NCI-H1105 (cell line): ENCODE measurements at regions not wholly inside any gene's neighbourhood (a gene's known extent, or its start where the extent isn't known, plus 50 kb on each side); places are given as distances from the start of the nearest gene placed in this dataset.

Source experiments
- DNase-seq: peaks from one replicate; lab custom pipeline; 2025; lab: John Stamatoyannopoulos, UW

- no peak for DNase-seq
These were observed 355.0 kb downstream of the RAB28 start for GRCh38 chr4:13129095-13129494.

- DNase-seq, result no peak
These were observed 356.9 kb downstream of the RAB28 start for GRCh38 chr4:13126976-13127910.

GRCh38 chr4:13118633-13119032 lies 365.5 kb downstream of the RAB28 start:
- no peak for DNase-seq

GRCh38 chr4:13117185-13117584 lies 367.0 kb downstream of the RAB28 start:
- no peak for DNase-seq

- DNase-seq, result no peak
These were observed 372.1 kb downstream of the RAB28 start for GRCh38 chr4:13112030-13112429.

GRCh38 chr4:13109536-13109935 lies 374.6 kb downstream of the RAB28 start:
- DNase-seq, result no peak

GRCh38 chr4:13108096-13108495 lies 376.0 kb downstream of the RAB28 start:
- DNase-seq, result no peak

- DNase-seq, result no peak
These were observed 380.6 kb downstream of the RAB28 start for GRCh38 chr4:13103382-13104015.

GRCh38 chr4:13102092-13102742 lies 381.9 kb downstream of the RAB28 start:
- no peak for DNase-seq

- no peak for DNase-seq
These were observed 386.2 kb downstream of the RAB28 start for GRCh38 chr4:13097971-13098370.

GRCh38 chr4:13095722-13096121 lies 388.4 kb downstream of the RAB28 start:
- no peak for DNase-seq

- DNase-seq, result no peak
These were observed 391.0 kb downstream of the RAB28 start for GRCh38 chr4:13093170-13093569.

GRCh38 chr4:13092702-13093101 lies 391.4 kb downstream of the RAB28 start:
- no peak for DNase-seq

GRCh38 chr4:13089659-13089998 lies 394.5 kb downstream of the RAB28 start:
- no peak for DNase-seq

GRCh38 chr4:13088726-13089658 lies 395.1 kb downstream of the RAB28 start:
- DNase-seq, result no peak

- DNase-seq, result no peak
These were observed 397.1 kb downstream of the RAB28 start for GRCh38 chr4:13087041-13087440.

- no peak for DNase-seq
These were observed 399.9 kb downstream of the RAB28 start for GRCh38 chr4:13084210-13084609.

- DNase-seq, result no peak
These were observed 402.3 kb downstream of the RAB28 start for GRCh38 chr4:13081830-13082229.

GRCh38 chr4:13067077-13067476 lies 417.1 kb downstream of the RAB28 start:
- DNase-seq, result no peak

- no peak for DNase-seq
These were observed 425.1 kb downstream of the RAB28 start for GRCh38 chr4:13059019-13059418.

GRCh38 chr4:13056630-13057189 lies 427.4 kb downstream of the RAB28 start:
- DNase-seq, result no peak
